GM19397 (cell line): ENCODE measurements at regions not wholly inside any gene's neighbourhood (a gene's known extent, or its start where the extent isn't known, plus 50 kb on each side); places are given as distances from the start of the nearest gene placed in this dataset.
"Not testable (repeated sequence)": the region's sequence is repeated elsewhere in the genome, so short reads cannot be mapped to it uniquely, and the experiment has no call there.

Experiments used
- ATAC-seq: cut with Tn5 transposase; IDR thresholded peaks from one replicate; pipeline ENCODE4 v1.9.1; 2021; ENCODE audit warnings: mild to moderate bottlenecking, moderate library complexity; ENCODE audit not compliant: unreplicated experiment

- ATAC-seq = no peak
Measured at GRCh38 chr5:163692091-163692490, 186.7 kb downstream of the MAT2B start.

GRCh38 chr5:163695830-163696578, 190.6 kb downstream of the MAT2B start:
- ATAC-seq = peak; percentile 95

GRCh38 chr5:163696579-163696887, 191.1 kb downstream of the MAT2B start:
- no peak for ATAC-seq

DNA sequence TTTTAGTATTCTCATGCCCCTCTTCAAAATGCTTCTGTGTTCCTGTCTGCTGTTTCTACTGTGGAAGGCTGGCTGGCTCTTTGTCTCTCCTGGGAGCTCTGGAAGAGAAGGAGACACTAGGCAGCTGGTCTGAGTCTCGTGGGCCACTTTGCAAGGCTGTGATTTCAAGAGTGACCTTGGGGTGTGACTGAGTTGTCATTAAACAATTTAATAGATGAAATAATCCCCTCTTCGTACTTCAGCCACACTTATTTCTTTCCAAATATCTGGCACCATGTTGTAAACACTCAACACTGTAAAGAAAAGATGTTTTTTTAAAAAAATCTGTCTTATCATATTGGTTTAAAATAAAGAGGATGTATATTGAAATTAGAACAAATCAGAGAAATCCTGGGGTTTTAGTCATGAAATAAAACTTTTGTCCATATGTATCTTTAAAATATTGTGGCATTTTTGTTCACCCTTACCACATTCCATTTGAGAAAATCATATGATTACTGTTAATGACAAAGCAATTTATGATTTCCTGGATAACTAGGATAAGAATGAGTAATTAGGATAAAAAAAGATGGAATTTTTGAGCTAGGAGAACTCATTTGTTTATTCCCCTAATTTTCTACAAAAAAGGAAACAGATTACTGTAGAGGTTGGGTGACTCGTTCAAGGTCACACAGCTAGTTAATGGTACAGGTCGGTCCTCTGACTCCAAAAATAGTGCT, 200.8 kb downstream of the MAT2B start:
- no peak for ATAC-seq

- no peak for ATAC-seq
Measured at GRCh38 chr5:163712011-163712410, 206.6 kb downstream of the MAT2B start.

DNA sequence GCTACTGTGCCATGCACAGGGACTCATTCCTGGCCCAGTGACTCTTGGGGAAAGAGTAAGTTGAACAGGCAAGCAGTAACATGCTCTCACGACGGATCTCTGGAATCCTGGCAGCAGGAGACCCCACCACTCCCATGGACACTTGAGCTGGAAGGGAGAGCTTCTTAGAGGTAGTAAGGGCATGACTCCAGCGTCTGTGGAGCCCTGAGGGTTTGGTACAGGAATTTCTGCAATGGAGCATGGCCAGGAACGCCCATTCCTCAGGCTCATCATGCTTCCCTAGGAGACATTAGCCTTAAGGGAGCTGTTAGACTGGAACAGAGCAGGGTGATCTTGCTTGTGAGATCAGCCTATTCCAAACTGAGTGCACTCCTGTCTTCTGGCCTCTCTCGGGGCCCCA, 212.9 kb downstream of the MAT2B start:
- no peak for ATAC-seq

DNA sequence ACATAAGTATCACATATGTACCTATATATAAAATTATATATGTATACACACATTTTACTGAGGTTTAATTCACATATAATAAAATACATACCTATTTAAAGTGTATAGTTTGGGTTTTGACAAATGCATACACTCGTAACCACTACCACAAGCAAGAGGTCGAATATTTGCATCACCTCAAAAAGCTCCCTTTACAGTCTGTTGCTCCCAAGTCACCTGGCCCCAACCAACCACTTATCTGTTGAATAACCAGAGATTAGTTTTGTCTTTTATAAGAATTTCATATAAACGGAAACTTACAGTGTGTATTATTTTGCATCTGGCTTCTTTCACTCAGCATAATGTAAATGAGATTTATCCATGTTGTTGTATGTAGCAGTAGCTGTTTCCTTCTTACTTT, 218.9 kb downstream of the MAT2B start:
- no peak for ATAC-seq

GRCh38 chr5:163727028-163727427, 221.6 kb downstream of the MAT2B start:
- ATAC-seq = peak; percentile 94

DNA sequence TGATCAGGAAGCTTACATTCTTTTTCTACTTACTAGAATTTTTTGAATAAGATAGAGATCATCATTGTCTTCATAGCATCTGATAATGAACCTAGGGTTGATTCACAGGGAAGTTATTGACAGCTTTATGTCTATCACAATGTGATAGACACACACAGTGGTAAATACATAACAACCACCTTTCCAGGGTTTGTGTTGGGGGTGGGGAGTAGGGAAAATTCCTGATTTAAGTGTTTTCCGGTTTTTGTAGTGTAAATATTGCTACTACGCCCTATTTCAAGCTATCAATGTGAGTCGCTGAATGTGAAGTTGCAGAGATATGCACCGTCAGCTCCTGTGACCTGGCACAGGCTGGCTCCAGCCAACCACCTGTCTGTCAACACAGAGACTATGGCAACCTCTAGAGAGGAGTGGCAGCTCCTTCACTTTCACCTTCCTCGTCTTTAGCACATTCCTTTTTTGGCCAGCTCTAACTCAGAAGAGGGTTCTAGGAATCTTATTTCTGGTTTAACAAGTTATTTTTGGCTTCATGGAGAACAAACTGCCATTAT, 224.9 kb downstream of the MAT2B start:
- ATAC-seq = no peak

- no peak for ATAC-seq
Measured at GRCh38 chr5:163731256-163731655, 225.8 kb downstream of the MAT2B start.

GRCh38 chr5:163735069-163735468, 229.7 kb downstream of the MAT2B start:
- ATAC-seq = no peak

GRCh38 chr5:163747586-163747985, 242.2 kb downstream of the MAT2B start:
- ATAC-seq = no peak

- ATAC-seq = no peak
Measured at GRCh38 chr5:163748934-163749333, 243.5 kb downstream of the MAT2B start.

GRCh38 chr5:163750415-163750814, 245.0 kb downstream of the MAT2B start:
- ATAC-seq = not testable (repeated sequence)

- no peak for ATAC-seq
Measured at GRCh38 chr5:163755505-163755904, 250.1 kb downstream of the MAT2B start.

GRCh38 chr5:163756170-163756569, 250.8 kb downstream of the MAT2B start:
- no peak for ATAC-seq

GRCh38 chr5:163757344-163757743, 251.9 kb downstream of the MAT2B start:
- no peak for ATAC-seq

GRCh38 chr5:163758283-163758711, 252.9 kb downstream of the MAT2B start:
- no peak for ATAC-seq

GRCh38 chr5:163759000-163759704, 253.7 kb downstream of the MAT2B start:
- no peak for ATAC-seq

DNA sequence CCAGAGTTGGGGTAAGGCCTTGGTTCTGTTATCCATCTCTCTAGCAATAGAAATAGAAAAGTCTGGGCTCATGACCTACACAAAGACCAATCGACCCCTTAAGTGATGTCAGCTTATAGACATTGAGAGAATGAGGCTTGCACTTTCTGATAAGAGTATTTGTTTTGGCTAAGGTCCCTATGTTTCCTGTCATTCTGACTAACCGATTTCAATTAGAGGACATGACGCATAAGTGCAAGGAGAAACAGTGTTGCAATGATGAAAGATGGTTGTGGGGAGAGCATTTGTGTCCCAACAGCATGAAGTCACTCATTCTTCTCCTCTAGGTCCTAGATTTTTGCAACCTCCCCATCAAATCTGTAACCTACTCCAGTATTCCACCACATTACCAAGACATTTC, 255.1 kb downstream of the MAT2B start:
- ATAC-seq = no peak

- no peak for ATAC-seq
Measured at GRCh38 chr5:163766936-163767670, 261.7 kb downstream of the MAT2B start.
